ENCODE measurements at regions not wholly inside any gene's neighbourhood (a gene's known extent, or its start where the extent isn't known, plus 50 kb on each side); places are given as distances from the start of the nearest gene placed in this dataset.

DNA sequence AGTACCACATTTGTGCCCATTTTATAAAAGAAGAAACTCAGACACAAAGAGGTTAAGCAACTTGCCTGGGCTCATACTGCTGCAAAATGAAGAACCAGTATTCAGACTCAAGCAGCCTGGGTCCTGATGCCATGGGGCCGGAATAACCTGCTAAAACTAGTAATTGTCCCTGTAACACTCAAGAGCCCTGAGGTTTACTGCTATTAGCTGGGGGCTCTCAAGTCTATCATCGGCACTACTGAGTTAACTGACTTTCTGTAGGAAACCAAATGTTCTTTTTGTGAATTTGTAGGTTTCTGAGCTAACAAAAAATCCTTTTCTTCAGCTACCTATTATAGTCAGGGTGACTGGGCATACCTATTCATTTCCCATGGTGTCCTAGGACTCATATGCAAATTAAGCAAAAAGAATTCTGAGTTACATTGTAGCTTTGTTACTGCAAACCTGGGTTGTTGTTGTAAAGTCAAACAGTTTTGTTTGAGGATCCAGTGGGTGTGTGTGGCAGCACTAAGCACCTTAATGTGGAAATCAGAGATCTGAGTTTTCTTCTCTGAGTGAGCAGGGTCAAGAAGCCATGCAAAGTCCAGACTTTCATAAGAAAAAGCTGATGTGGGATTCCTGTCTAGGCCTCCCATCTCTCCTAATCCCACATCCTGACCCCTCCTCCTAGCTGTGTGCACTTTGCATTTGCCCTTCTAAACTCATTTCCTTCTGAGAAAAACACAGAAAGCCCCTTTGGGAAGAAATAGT is 72.4 kb upstream of the TNP1 start:
- TF ChIP-seq, protein P1, sequence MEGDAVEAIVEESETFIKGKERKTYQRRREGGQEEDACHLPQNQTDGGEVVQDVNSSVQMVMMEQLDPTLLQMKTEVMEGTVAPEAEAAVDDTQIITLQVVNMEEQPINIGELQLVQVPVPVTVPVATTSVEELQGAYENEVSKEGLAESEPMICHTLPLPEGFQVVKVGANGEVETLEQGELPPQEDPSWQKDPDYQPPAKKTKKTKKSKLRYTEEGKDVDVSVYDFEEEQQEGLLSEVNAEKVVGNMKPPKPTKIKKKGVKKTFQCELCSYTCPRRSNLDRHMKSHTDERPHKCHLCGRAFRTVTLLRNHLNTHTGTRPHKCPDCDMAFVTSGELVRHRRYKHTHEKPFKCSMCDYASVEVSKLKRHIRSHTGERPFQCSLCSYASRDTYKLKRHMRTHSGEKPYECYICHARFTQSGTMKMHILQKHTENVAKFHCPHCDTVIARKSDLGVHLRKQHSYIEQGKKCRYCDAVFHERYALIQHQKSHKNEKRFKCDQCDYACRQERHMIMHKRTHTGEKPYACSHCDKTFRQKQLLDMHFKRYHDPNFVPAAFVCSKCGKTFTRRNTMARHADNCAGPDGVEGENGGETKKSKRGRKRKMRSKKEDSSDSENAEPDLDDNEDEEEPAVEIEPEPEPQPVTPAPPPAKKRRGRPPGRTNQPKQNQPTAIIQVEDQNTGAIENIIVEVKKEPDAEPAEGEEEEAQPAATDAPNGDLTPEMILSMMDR (conservative IDR thresholded peaks at IDR 0.05), result no peak
- no peak for TF ChIP-seq EZH2 (IDR thresholded peaks at IDR 0.05; ENCODE audit: low read depth)

All from PC-9 (cell line).